HepG2 (cell line): ENCODE measurements at regions not wholly inside any gene's neighbourhood (a gene's known extent, or its start where the extent isn't known, plus 50 kb on each side); places are given as distances from the start of the nearest gene placed in this dataset.

ENCODE experiments used
- ATAC-seq: fragments of 200-7000 bp; cut with Tn5 transposase; 3 replicates; pipeline ENCODE4 v1.9.1; 2020; ENCODE audit warnings: mild to moderate bottlenecking, moderate library complexity
- BruUV-seq: library from RNA; stranded (reverse); fragments of 400-500 nt; replicated peaks from 2 replicates; lab custom pipeline; 2021; lab: Mats Ljungman, UMichigan
- CTCF ChIA-PET: fragments of 300-600 bp; formaldehyde crosslinking; extraction: SDS; loops from one replicate; lab custom pipeline; 2021; ENCODE audit warnings: low total read pairs, inconsistent platforms, low intra/inter-chr PET ratio; lab: Yijun Ruan, JAX
- POLR2A ChIA-PET: fragments of 350-600 bp; sonication (Branson Sonifier 250); formaldehyde crosslinking; loops from one replicate; lab custom pipeline; 2020; ENCODE audit warnings: antibody characterized with exemption, inconsistent platforms; lab: Yijun Ruan, JAX
- DNase-seq: peaks from one replicate; pipeline ENCODE4 v3.0.0-alpha.2; 2015; ENCODE audit warnings: low spot score
- FAIRE-seq: peaks from 3 replicates; lab custom pipeline; 2011; peaks lifted over from hg19 to GRCh38; lab: Jason Lieb, UNC
- H2AFZ ChIP-seq: one replicate; pipeline ENCODE4 v1.6.1; 2011; ENCODE audit warnings: low read length, inconsistent platforms
- H3K27ac ChIP-seq: fragments of 300-600 bp; 3 replicates; pipeline ENCODE4 v1.8.0; 2011; ENCODE audit warnings: mixed run types, mild to moderate bottlenecking, mixed read lengths, low read length, inconsistent platforms; ENCODE audit not compliant: insufficient read depth; ENCODE audit errors: extremely low read length
- H3K27me3 ChIP-seq, 2 experiments: fragments of 200-600 bp in 1 of 2; 2 replicates in 1 of 2; 3 replicates in 1 of 2; pipeline versions ENCODE4 v1.6.0 to v1.8.0; 2011; ENCODE audit warnings: low read length in 2 of 2, mild to moderate bottlenecking in 2 of 2, moderate library complexity in 2 of 2, inconsistent platforms in 1 of 2; ENCODE audit not compliant: insufficient read depth in 2 of 2, control insufficient read depth in 1 of 2
- H3K36me3 ChIP-seq, 2 experiments: fragments of 200-600 bp in 1 of 2; replicated peaks in 1 of 2; 2 replicates in 1 of 2; 3 replicates in 1 of 2; pipeline versions ENCODE4 v1.5.1 to v1.8.0; 2011; ENCODE audit warnings: low read length in 2 of 2, inconsistent platforms in 1 of 2; ENCODE audit not compliant: insufficient read depth in 2 of 2, control insufficient read depth in 1 of 2
- H3K4me1 ChIP-seq: 2 replicates; pipeline ENCODE4 v1.5.1; 2012; ENCODE audit warnings: low read length, inconsistent platforms; ENCODE audit not compliant: insufficient read depth
- H3K4me2 ChIP-seq: 2 replicates; pipeline ENCODE4 v1.6.0; 2011; ENCODE audit warnings: low read depth, low read length, inconsistent platforms
- H3K4me3 ChIP-seq, 3 experiments: fragments of 200-600 bp in 1 of 3; sonication (generic), shearing (Covaris generic) in 1 of 3; replicated peaks in 1 of 3; 2 replicates each; pipeline ENCODE4 v1.5.1; 2011 to 2016; ENCODE audit warnings: low read length in 3 of 3, inconsistent platforms in 2 of 3, low read depth in 2 of 3, mild to moderate bottlenecking in 2 of 3, control low read depth in 1 of 3, mixed read lengths in 1 of 3; ENCODE audit not compliant: insufficient read depth in 1 of 3
- H3K79me2 ChIP-seq: one replicate; pipeline ENCODE4 v1.6.1; 2011; ENCODE audit warnings: low read length, inconsistent platforms; ENCODE audit not compliant: insufficient read depth
- H3K9ac ChIP-seq: 2 replicates; pipeline ENCODE4 v1.6.0; 2011; ENCODE audit warnings: mild to moderate bottlenecking, low read depth, low read length, inconsistent platforms; ENCODE audit not compliant: insufficient read depth
- H3K9me3 ChIP-seq: 2 replicates; pipeline ENCODE4 v1.5.1; 2012; ENCODE audit warnings: mild to moderate bottlenecking, low read length
- H4K20me1 ChIP-seq: 2 replicates; pipeline ENCODE4 v1.6.0; 2011; ENCODE audit warnings: inconsistent platforms, mild to moderate bottlenecking, low read length, moderate library complexity; ENCODE audit not compliant: insufficient read depth
- CBX1 ChIP-seq: IDR thresholded peaks from one replicate; pipeline ENCODE4 v1.6.1; 2016; ENCODE audit warnings: antibody characterized with exemption, low read depth
- NFRKB ChIP-seq: fragments of 450-650 bp; IDR thresholded peaks from 2 replicates; pipeline ENCODE4 v1.6.1; 2017
- SMC3 ChIP-seq: IDR thresholded peaks from 2 replicates; pipeline ENCODE4 v1.6.1; 2011; ENCODE audit warnings: low read length, improper control_type of control experiment
- TEAD2 ChIP-seq: sonication (generic); formaldehyde crosslinking; IDR thresholded peaks from 2 replicates; pipeline ENCODE4 v1.9.0; 2021; ENCODE audit warnings: missing genetic modification reagents
- WGBS: methylation state at CpG from one replicate; pipeline ENCODE4 v1.1.6; 2017; ENCODE audit warnings: low lambda C conversion rate; 5-methylcytosine and 5-hydroxymethylcytosine counted together
- in situ Hi-C: cut with HindIII; loops from 2 replicates; pipeline ENCODE4 v1.10.0; 2017; ENCODE audit warnings: low pct_unique_long_range_greater_than_20kb; ENCODE audit not compliant: extremely low pct_ligation_motif_present
- intact Hi-C: fragments of 100-400 bp; cut with micrococcal nuclease; formaldehyde crosslinking; loops from one replicate; pipeline ENCODE4 v1.10.0; 2022; ENCODE audit not compliant: unreplicated experiment
- TF ChIP-seq, protein P1 (sequence below): sonication (generic); formaldehyde crosslinking; IDR thresholded peaks from 2 replicates; pipeline ENCODE4 v1.4.0; 2020; ENCODE audit warnings: mild to moderate bottlenecking, missing genetic modification reagents

- 50% methylated on average over 1 of the region's 1 CpG for WGBS
- BruUV-seq: no TSS peak
- TF ChIP-seq SMC3 (no peak), TEAD2 (CRISPR knock-in tag) (no peak), NFRKB (no peak), CBX1 (no peak)
- TF ChIP-seq, protein P1, sequence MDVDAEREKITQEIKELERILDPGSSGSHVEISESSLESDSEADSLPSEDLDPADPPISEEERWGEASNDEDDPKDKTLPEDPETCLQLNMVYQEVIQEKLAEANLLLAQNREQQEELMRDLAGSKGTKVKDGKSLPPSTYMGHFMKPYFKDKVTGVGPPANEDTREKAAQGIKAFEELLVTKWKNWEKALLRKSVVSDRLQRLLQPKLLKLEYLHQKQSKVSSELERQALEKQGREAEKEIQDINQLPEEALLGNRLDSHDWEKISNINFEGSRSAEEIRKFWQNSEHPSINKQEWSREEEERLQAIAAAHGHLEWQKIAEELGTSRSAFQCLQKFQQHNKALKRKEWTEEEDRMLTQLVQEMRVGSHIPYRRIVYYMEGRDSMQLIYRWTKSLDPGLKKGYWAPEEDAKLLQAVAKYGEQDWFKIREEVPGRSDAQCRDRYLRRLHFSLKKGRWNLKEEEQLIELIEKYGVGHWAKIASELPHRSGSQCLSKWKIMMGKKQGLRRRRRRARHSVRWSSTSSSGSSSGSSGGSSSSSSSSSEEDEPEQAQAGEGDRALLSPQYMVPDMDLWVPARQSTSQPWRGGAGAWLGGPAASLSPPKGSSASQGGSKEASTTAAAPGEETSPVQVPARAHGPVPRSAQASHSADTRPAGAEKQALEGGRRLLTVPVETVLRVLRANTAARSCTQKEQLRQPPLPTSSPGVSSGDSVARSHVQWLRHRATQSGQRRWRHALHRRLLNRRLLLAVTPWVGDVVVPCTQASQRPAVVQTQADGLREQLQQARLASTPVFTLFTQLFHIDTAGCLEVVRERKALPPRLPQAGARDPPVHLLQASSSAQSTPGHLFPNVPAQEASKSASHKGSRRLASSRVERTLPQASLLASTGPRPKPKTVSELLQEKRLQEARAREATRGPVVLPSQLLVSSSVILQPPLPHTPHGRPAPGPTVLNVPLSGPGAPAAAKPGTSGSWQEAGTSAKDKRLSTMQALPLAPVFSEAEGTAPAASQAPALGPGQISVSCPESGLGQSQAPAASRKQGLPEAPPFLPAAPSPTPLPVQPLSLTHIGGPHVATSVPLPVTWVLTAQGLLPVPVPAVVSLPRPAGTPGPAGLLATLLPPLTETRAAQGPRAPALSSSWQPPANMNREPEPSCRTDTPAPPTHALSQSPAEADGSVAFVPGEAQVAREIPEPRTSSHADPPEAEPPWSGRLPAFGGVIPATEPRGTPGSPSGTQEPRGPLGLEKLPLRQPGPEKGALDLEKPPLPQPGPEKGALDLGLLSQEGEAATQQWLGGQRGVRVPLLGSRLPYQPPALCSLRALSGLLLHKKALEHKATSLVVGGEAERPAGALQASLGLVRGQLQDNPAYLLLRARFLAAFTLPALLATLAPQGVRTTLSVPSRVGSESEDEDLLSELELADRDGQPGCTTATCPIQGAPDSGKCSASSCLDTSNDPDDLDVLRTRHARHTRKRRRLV: no peak
- H4K20me1 ChIP-seq: no peaks in the 10 kb centered on the region
- in situ Hi-C loops (no loop called here), intact Hi-C loops (no loop called here)
- H3K9me3 ChIP-seq: no peaks in the 10 kb centered on the region
- ATAC-seq (no peak), DNase-seq (no peak), FAIRE-seq (no peak)
- no peak overlapping the region for H2AFZ ChIP-seq
- no peaks in the 10 kb centered on the region; a peak in 1 of 5 replicates for H3K27me3 ChIP-seq
- no peak overlapping the region for H3K9ac ChIP-seq
- CTCF ChIA-PET: no interaction called here
- no peak overlapping the region for H3K4me3 ChIP-seq
- H3K36me3 ChIP-seq: no peaks in the 10 kb centered on the region
- H3K4me1 ChIP-seq: no peaks in the 10 kb centered on the region
- no peak overlapping the region for H3K4me2 ChIP-seq
- no peak overlapping the region for H3K27ac ChIP-seq
- H3K79me2 ChIP-seq: no peaks in the 10 kb centered on the region
- POLR2A ChIA-PET: no interaction called here
These were observed 335.8 kb upstream of the TRPC7 start for GRCh38 chr5:136701191-136701590.
